GM18508 (cell line): ENCODE measurements at regions not wholly inside any gene's neighbourhood (a gene's known extent, or its start where the extent isn't known, plus 50 kb on each side); places are given as distances from the start of the nearest gene placed in this dataset.
"Not testable (repeated sequence)": the region's sequence is repeated elsewhere in the genome, so short reads cannot be mapped to it uniquely, and the experiment has no call there.

Experiments
- ATAC-seq: cut with Tn5 transposase; IDR thresholded peaks from one replicate; pipeline ENCODE4 v1.9.1; 2021; ENCODE audit warnings: moderate number of reproducible peaks; ENCODE audit not compliant: insufficient read depth, unreplicated experiment

DNA sequence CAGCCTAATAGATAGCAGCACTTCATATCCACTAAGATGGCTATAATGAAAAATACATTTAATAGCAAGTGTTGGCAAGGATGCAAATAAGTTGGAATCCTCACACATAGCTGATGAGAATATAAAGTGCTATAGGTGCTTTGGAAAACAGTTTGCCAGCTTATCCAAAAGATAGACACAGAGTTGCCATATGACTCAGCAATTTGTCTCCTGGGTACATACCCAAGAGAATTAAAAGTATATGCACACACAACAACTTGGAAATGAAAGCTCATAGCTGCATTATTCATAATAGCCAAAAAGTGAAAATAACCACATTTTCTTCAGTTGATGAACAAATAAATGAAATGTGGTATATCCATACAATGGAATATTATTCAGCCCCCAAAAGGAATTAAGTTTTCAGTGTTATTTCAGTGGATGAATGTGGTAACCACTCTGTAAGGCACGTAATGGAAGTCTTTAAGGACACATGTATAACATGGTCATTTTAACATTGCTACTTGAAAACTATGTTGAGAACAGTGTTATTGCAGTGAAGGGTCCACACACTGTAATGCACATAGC, 320.9 kb upstream of the ADGRL3 start:
- ATAC-seq: no peak

DNA sequence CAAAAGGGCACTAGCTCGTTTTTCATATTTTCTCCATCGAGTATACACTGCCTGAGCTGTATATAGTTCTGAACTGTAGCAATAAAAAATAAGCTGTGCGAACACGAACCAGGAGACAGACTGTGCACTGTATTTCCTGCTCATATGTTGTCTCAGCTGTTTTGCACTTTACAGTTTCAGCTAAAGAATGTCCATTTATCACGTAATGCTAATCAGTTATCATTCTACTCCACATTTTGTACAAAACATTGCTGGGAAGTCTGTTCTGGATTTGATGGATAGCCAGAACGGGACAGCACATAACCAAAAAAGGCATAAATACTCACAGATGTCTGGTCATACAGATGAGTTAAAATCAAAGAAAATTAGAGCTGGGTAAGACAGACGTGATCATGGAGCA, 315.5 kb upstream of the ADGRL3 start:
- ATAC-seq: no peak

DNA sequence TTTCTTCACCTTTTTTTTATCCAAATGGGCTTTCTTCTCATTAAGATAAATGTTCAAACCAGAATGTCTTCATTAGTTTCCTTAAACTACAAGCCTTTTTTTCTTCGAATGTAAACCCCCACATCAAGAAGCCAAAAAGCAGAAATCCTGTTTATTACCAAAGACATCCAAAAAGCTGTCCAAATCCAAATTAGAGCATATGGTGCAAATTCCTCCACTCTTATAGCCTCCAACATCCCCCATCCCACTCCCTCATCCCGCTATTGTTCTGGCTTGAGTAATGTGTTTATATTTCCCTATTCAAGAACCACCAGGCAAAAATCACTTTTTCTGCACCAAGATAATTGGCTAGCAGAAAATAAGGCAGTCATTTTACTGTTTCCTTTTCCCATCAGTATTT, 315.1 kb upstream of the ADGRL3 start:
- ATAC-seq: no peak

DNA sequence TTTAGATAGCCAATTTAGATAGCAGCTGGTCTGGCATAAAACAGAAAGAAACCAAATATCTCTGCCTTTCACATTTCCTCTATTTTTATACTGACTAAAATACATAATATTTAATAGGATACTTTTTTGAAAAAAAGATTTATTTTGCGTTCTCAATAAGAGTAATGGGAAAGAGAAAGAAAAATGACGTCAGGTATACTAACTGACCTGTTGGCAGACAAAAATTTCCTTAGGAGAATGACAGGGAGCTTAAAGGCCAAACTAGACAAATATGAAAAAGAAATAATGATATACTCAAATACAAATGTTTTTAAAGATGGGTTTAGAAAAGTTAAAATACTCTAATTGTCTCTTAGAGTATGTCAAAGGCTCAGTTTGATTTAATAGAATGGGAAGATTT, 309.4 kb upstream of the ADGRL3 start:
- no peak for ATAC-seq

DNA sequence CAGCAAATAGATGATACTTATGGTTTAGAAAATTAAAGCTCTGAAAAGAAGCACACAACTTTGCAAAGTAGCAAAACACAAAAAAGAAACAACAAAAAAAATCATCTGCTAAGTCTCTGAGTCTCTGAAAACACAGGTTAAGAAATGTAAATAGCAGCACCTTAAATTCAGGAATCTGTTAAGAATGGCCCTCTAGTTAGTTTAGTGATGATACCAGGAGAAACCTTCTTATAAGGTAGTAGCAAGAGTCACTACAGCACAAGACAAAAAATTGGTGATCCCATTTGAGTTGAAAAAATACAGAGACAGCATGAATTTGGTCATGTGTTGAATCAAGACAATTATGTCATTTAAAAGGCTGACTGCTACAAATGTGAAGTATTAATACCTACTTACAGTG, 308.2 kb upstream of the ADGRL3 start:
- ATAC-seq: no peak

DNA sequence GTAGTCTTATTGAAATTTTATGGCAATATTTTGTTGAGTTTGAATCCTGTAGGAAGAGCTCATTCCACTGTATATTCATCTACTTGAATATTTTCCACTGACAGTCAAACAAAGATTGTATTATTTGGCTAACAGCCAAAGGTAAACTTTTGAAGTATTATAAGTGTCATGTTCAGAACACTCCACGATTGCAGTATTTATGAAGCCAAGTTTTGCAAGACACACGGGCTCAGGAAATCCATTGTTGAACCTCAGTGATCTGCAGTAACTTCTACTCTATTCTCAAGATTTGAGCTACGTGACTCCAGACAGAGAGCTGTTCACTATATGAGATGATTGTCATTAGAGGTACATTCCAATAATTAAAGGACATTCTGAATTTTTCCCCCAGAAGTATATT, 302.7 kb upstream of the ADGRL3 start:
- no peak for ATAC-seq

DNA sequence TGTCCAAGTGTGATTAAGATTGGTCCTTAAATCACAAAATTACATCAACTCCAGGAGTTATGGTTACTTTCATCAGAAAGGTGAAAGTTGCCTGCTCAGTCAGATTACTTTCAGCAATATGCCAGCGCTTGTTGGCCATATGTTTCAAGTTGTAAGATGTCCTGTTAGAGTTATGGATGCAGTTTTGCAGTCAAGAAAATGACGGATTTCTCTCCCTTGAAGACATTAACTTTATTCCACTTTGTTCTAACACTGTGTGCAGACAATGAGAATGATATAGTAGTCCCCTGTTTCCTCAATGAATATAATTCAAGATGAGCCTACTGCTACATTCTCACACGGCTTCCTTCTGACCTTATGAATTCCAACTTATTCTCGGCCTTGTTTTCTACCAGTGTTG, 295.0 kb upstream of the ADGRL3 start:
- no peak for ATAC-seq

DNA sequence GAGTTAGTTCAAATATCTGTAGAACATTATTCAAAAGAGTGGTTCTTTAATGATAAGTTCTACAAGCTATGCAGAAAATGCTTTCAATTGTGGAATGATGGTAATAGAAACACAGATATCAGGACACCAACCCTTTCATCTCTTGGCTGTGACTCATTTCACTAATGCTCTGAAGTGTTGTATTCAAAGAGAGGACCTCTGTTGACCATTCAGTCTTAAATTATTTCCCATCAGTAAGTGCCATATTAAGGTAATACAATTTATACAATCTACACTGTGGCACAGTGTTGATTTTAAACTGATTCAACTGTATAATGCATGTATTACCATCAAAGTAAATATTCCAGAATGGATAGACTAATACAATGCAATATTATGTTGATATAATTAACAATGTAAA, 289.0 kb upstream of the ADGRL3 start:
- no peak for ATAC-seq

DNA sequence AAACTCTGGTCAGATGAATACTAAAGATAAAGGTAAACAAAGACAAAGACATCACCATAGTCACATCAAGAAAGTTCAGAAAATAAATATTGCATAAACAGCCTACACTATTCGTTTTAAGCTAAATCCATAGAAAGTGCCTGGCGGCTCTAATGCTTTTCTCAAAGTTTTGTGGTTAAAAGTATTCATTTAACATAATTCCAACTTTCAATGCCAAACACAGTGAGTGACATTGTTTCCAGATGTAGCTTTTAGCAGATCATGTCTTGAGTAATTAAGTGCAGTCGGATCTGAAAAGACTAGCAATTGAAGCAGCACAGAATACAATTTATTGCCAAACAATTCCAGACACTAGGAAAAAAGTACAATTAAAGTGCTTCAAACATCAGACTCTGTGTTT, 287.1 kb upstream of the ADGRL3 start:
- no peak for ATAC-seq

DNA sequence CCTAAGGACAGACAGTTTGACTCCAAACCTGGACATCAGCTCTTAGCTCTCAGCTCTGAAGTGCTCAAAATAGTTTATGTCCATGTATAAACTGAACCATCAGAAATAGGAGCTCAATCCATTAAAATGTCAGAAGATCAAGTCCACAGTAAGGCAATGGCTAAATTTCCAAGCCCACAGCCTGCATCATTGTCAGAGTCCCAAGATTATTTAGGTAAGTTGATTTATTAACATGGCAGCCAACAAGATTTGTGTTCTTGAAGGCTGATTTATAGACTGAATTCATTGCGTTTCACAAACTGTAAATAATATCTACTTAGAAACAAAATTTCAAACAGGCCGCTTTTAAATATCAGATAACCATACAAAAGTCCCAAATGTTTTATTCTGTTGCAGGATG, 286.5 kb upstream of the ADGRL3 start:
- no peak for ATAC-seq

DNA sequence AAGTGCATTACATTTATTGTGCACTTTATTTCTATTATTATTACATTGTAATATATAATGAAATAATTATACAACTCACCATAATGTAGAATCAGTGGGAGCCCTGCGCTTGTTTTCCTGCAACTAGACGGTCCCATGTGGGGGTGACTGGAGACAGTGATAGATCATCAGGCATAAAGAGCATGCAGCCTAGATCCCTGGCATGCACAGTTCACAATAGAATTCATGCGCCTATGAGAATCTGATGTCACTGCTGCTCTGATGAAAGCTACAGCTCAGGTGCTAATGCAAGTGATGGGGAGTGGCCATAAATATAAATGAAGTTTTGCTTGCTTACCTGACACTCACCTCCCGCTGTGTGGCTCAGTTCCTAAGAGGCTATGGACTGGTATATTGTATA, 278.4 kb upstream of the ADGRL3 start:
- not testable (repeated sequence) for ATAC-seq

DNA sequence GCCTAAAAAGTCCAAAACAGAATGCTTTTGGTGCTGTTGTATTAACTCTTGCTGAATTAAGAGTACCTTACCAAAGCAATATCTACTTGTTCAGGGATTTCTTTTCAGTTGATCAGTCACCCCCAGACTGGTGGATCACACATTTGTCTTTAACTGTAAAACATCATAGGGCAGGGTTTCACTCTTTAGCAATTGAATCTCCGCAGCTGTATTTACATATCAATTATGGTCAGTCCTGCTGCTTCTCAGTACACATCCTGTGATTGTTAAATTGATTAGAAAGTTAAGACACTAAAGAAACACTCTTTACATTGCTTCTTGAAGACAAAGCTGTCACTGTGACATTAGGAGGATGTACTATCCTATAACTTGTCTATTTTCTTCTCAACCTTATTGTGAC, 277.1 kb upstream of the ADGRL3 start:
- no peak for ATAC-seq

DNA sequence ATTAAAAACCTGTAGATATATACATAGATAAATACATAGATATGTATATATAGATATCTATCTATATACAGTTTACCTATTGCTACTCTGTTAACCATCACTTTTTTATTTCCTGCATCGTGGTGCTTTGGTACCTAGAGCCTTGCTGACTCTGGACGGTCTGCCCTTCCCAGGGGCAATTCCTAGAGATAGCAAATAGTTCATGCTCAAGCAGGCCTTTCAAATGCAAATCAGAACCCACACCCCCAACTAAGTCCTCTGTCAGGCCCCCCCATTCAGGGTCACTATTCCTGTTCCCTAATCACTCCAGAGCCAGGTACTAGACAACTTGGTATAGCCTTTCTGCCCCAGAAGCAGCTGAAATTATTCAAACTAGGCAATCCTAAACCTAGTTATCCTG, 273.5 kb upstream of the ADGRL3 start:
- ATAC-seq: no peak

DNA sequence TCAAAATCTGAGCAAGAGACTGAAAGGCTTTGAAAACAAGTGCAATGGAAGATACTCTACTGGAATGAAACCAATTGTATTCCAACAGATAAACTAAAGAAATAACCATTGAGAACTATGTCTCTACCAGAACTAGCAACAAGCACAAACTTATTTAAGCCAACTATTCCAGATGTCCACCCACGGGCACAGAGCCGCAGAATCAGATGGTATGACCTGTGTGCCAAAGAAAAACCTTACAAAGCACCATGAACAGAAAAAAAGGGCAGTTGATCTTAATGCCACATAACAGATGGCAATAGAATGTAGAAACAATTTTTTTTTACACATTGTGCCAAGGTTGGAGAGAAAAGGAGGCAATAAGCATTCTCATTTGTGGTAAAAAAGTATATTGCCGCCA, 269.3 kb upstream of the ADGRL3 start:
- no peak for ATAC-seq

DNA sequence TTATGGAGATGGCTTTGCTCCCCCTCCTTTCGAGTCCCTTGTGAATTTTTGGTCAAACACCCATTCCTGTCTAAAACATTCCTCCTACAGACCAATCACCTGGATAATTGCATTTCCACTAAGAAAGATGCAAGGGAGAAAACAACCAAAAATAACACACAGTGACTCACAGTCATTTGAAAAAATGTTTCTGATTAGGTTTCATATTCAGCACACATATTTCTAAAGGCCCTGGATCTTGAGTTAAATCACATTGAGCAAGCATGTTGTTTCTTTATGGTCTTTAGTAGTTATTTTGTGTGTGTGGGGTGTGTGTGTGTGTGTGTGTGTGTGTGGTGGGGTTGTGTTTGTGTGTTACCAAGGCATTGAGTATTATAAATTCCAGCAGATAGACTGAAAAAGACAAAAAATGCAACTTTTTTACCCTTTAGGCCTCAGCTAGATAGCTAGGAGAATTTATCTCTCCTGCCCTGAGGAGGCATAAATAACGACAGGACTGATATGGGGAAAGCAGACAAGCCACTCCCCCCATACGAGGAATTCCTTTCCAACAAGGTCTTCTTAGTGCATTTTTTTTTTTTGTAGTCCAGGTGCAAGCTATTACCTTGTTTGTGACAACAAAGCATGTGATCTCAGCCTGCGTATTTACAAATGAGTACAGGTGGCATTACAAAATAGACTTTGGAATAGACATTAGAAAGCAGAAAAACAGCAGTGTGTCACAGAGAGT, 265.4 kb upstream of the ADGRL3 start:
- ATAC-seq: no peak

DNA sequence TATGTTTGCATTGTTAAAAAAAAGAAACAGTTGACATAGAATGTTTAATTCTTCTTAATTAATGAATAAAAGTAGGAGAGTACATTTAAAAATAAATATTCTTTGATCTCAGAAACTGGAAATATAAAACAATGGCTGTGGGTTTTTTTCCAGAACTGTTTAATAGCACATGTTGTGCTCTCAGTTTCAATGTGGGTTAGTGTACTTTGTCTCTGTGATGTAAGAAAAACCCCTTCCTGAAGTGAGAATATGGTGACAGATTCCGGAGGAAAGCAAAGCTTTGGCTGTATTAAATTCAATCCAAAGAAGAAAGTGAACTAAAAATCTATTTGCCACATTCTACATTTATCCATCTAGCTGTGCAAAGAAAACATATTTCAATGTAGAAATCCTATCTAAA, 261.9 kb upstream of the ADGRL3 start:
- ATAC-seq: no peak

DNA sequence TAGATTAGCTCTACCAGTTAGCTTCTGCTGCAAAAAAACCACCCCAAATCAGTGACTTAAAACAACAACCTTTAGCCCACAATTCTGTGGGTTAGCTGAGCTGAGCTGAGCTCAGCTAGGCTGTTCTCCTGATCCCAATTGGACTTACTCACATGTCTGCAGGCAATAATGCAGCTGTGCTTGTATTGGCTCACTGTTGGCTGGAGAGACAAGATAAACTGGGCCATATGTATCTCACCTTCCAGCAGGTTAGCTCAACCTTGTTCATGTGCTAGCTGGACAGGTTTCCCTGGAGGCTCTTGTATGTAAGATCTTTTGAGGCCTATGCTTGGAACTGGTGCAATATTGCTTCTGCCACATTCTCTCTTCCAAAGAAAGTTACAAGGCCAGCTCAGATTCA, 261.5 kb upstream of the ADGRL3 start:
- ATAC-seq: no peak

DNA sequence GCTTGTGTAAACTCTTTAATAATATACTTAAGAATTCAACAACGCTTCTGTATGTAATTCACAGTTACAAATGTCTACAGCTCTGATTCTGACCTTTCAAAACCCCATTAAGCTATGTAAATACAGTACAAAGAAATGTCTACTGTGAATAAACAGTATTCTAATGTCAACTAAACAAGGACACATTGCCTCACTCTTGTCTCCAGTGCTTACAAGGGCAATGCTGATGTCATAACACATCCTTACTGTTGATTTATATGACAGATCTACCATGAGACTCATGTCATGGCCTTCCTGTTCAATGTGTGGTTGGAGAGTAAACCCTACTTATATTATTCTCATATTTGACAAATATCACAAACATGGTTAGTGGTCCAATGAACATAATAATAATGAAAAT, 256.1 kb upstream of the ADGRL3 start:
- ATAC-seq: no peak

DNA sequence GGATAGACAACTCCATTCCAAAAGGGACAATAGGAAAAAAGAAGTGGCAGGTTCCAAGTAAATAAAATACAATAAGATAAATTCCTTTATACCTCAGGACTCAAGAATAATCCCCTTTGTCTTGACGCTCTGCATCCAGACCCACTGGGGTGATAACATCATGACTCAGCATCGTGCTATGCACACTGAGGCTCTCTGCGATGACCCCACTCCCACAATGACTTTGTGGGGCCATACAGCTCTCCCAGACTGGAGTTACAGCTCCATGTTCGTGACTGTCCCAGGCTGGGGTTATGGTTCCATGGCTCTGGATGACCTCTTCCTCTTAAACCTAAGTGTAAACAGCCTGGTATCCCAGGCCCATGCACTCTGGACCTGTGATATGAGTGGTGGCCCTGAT, 254.5 kb upstream of the ADGRL3 start:
- no peak for ATAC-seq

DNA sequence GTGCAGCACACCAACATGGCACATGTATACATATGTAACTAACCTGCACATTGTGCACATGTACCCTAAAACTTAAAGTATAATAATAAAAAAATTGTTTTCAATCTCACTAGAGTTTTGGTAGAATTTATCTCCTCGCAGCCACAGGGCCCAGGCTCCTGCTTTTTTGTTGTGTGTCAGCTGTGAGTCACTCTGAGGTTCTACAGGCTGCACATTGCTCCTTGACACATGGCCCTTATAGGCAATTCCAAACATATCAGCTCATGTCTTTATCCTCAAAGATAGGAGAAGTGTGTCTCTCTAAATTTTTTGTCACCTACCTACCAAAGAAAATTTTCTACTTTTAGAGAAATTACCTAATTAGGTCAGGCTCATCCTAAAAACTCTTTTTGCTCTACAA, 252.1 kb upstream of the ADGRL3 start:
- ATAC-seq: no peak

DNA sequence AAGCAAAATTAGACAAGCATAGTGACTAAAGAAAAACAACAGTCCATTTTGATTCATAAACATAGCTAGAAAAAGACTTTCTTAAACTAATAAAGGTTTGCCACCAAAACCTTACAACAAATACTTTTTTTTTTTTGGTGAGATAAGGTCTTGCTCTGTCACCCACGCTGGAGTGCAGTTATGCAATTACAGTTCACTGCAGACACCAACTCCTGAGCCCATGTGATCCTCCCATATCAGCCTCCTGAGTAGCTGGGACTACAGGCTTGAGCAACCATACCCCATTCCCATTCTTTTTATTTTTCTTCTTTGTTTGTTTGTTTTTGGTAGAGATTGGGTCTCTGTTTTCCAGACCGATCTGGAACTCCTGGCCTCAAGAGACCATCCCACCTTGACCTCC, 247.2 kb upstream of the ADGRL3 start:
- ATAC-seq: no peak

DNA sequence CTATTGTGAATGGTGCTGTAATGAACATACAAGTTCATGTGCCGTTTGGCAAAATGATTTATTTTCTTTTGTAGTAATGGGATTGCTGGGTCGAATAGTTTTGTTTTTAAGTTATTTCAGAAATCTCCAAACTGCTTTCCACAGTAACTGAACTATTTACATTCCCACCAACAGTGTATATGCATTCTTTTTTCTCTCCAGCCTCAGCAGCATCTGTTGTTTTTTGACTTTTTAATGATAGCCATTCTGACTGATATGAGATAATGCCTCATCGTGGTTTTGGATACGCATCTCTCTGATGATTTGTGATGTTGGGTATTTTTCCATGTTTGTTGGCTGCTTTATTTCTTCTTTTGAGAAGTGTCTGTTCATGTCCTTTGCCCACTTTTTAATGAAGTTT, 246.3 kb upstream of the ADGRL3 start:
- ATAC-seq: no peak

DNA sequence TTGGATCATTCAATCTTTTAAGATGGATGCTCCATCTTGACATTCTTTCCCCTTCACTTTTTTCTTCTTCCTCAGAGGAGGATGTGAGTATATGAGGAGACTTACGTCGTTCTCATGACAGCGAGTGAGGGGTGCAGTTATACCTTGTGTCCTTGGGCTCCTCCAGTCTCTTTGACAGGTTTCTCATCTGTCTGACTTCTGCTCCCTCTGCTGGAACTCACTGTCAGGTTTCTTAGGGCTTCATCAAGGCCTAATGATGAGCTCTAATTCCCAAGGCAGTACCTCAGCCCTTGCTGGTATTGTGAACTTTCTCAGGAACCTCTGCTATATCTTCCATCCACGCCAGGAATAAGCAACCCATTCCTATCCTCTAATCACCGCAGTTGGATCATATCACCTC, 237.8 kb upstream of the ADGRL3 start:
- no peak for ATAC-seq
